ENCODE measurements at regions not wholly inside any gene's neighbourhood (a gene's known extent, or its start where the extent isn't known, plus 50 kb on each side); places are given as distances from the start of the nearest gene placed in this dataset.

DNA sequence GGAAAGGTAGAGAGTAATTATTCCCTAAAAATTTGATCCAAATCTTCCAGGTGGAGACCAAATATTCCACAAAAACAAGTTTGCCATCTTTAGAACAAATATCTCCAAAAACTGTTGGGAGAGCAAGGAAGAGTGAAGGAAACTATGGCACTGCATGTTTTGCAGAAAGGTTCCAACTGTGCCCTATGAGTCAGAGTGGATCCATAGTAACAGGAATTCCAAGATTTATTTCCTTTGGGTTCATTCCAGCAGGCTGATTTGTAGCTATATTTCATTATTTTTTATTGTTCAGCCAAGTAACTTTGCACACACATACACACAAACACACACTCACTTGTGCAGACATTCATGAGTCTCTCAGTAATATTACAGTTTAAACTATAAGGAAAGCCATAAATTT lies 459.7 kb upstream of the EPHA6 start:
- TF ChIP-seq, protein P1, sequence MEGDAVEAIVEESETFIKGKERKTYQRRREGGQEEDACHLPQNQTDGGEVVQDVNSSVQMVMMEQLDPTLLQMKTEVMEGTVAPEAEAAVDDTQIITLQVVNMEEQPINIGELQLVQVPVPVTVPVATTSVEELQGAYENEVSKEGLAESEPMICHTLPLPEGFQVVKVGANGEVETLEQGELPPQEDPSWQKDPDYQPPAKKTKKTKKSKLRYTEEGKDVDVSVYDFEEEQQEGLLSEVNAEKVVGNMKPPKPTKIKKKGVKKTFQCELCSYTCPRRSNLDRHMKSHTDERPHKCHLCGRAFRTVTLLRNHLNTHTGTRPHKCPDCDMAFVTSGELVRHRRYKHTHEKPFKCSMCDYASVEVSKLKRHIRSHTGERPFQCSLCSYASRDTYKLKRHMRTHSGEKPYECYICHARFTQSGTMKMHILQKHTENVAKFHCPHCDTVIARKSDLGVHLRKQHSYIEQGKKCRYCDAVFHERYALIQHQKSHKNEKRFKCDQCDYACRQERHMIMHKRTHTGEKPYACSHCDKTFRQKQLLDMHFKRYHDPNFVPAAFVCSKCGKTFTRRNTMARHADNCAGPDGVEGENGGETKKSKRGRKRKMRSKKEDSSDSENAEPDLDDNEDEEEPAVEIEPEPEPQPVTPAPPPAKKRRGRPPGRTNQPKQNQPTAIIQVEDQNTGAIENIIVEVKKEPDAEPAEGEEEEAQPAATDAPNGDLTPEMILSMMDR (conservative IDR thresholded peaks at IDR 0.05 in 1 of 2, IDR thresholded peaks at IDR 0.05 in 1 of 2; ENCODE audit: extremely low read depth in 1 of 2, insufficient read depth in 1 of 2, low read depth in 1 of 2, low read length in 2 of 2): no peak
- no peak for TF ChIP-seq EZH2 (IDR thresholded peaks at IDR 0.05; ENCODE audit: borderline replicate concordance, low read length)

Data from mammary epithelial cell (primary cell).